ENCODE measurements at regions not wholly inside any gene's neighbourhood (a gene's known extent, or its start where the extent isn't known, plus 50 kb on each side); places are given as distances from the start of the nearest gene placed in this dataset.

GRCh38 chr3:191792580-191792979 is 331.6 kb downstream of the PYDC2 start:
- H3K27me3 ChIP-seq (replicated peaks; ENCODE audit: control insufficient read depth, insufficient read depth, low read length): no peaks in the 10 kb centered on the region
- intact Hi-C loops (cut with micrococcal nuclease; ENCODE audit: unreplicated experiment): no loop called here
- no peak for DNase-seq
- H3K36me3 ChIP-seq (ENCODE audit: control insufficient read depth, insufficient read depth, low read length): no peaks in the 10 kb centered on the region
- no TSS peak for BruUV-seq (replicated peaks)
- Mint-ChIP-seq H3K4me3 (ENCODE audit: unreplicated experiment) (no peak overlapping the region), H3K9me3 (ENCODE audit: unreplicated experiment) (peaks cover 55% of the 10 kb centered on the region), H3K4me1 (ENCODE audit: low read depth, unreplicated experiment) (no peaks in the 10 kb centered on the region), H3K27me3 (ENCODE audit: insufficient read depth, unreplicated experiment) (no peaks in the 10 kb centered on the region), H3K36me3 (ENCODE audit: insufficient read depth, unreplicated experiment) (no peaks in the 10 kb centered on the region), H3K27ac (ENCODE audit: unreplicated experiment) (no peak overlapping the region)
- CTCF ChIA-PET: no interaction called here
- no peak for TF ChIP-seq CTCF (IDR thresholded peaks at IDR 0.05; ENCODE audit: insufficient read depth in 1 of 2, low read depth in 1 of 2, low read length in 1 of 2, severe bottlenecking in 1 of 2, unreplicated experiment in 1 of 2)
- peaks cover 8% of the 10 kb centered on the region for H3K9me3 ChIP-seq
- POLR2A ChIA-PET: no interaction called here
- no peak overlapping the region for H3K4me3 ChIP-seq (ENCODE audit: low read depth, low read length)
- no peaks in the 10 kb centered on the region for H3K4me1 ChIP-seq

GRCh38 chr3:191795196-191795595 is 334.2 kb downstream of the PYDC2 start:
- H3K27me3 Mint-ChIP-seq (ENCODE audit: insufficient read depth, unreplicated experiment): no peaks in the 10 kb centered on the region
- Histone ChIP-seq H3K9me3 (peaks cover 8% of the 10 kb centered on the region), H3K36me3 (ENCODE audit: control insufficient read depth, insufficient read depth, low read length) (no peaks in the 10 kb centered on the region), H3K4me1 (no peaks in the 10 kb centered on the region), H3K4me3 (ENCODE audit: low read depth, low read length) (no peak overlapping the region), H3K27me3 (replicated peaks; ENCODE audit: control insufficient read depth, insufficient read depth, low read length) (no peaks in the 10 kb centered on the region)
- H3K36me3 Mint-ChIP-seq (ENCODE audit: insufficient read depth, unreplicated experiment): no peaks in the 10 kb centered on the region
- TF ChIP-seq CTCF (IDR thresholded peaks at IDR 0.05; ENCODE audit: insufficient read depth in 1 of 2, low read depth in 1 of 2, low read length in 1 of 2, severe bottlenecking in 1 of 2, unreplicated experiment in 1 of 2): no peak
- no peak for DNase-seq
- POLR2A ChIA-PET: no interaction called here
- no peak overlapping the region for H3K27ac Mint-ChIP-seq (ENCODE audit: unreplicated experiment)
- no peak overlapping the region for H3K4me3 Mint-ChIP-seq (ENCODE audit: unreplicated experiment)
- BruUV-seq (replicated peaks): no TSS peak
- intact Hi-C loops (cut with micrococcal nuclease; ENCODE audit: unreplicated experiment): no loop called here
- CTCF ChIA-PET: no interaction called here
- H3K9me3 Mint-ChIP-seq (ENCODE audit: unreplicated experiment): peaks cover 36% of the 10 kb centered on the region
- H3K4me1 Mint-ChIP-seq (ENCODE audit: low read depth, unreplicated experiment): no peaks in the 10 kb centered on the region

- Histone ChIP-seq H3K9me3 (peaks cover 2% of the 10 kb centered on the region; the same call in 1 of the 2 replicates), H3K27me3 (replicated peaks; ENCODE audit: control insufficient read depth, insufficient read depth, low read length) (no peaks in the 10 kb centered on the region), H3K36me3 (ENCODE audit: control insufficient read depth, insufficient read depth, low read length) (no peaks in the 10 kb centered on the region), H3K4me1 (no peaks in the 10 kb centered on the region), H3K4me3 (ENCODE audit: low read depth, low read length) (no peak overlapping the region)
- Mint-ChIP-seq H3K9me3 (ENCODE audit: unreplicated experiment) (peaks cover 23% of the 10 kb centered on the region), H3K4me1 (ENCODE audit: low read depth, unreplicated experiment) (no peaks in the 10 kb centered on the region), H3K27me3 (ENCODE audit: insufficient read depth, unreplicated experiment) (no peaks in the 10 kb centered on the region), H3K36me3 (ENCODE audit: insufficient read depth, unreplicated experiment) (no peaks in the 10 kb centered on the region), H3K27ac (ENCODE audit: unreplicated experiment) (no peak overlapping the region), H3K4me3 (ENCODE audit: unreplicated experiment) (no peak overlapping the region)
- DNase-seq: no peak
- intact Hi-C loops (cut with micrococcal nuclease; ENCODE audit: unreplicated experiment): no loop called here
- TF ChIP-seq CTCF (IDR thresholded peaks at IDR 0.05; ENCODE audit: insufficient read depth in 1 of 2, low read depth in 1 of 2, low read length in 1 of 2, severe bottlenecking in 1 of 2, unreplicated experiment in 1 of 2): no peak
- no TSS peak for BruUV-seq (replicated peaks)
- POLR2A ChIA-PET: no interaction called here
- CTCF ChIA-PET: no interaction called here
Measured at GRCh38 chr3:191797271-191797670, 336.3 kb downstream of the PYDC2 start.
